Mononuclear cell (primary cell): ENCODE measurements at regions not wholly inside any gene's neighbourhood (a gene's known extent, or its start where the extent isn't known, plus 50 kb on each side); places are given as distances from the start of the nearest gene placed in this dataset.
A peak's percentile ranks its signal among the peaks of the same experiment; 100 is the strongest.

Experiments used
- H3K27me3 ChIP-seq: 2 replicates; pipeline ENCODE4 v1.6.0; 2011; ENCODE audit warnings: low read length, control low read depth; ENCODE audit not compliant: insufficient read depth
- H3K4me1 ChIP-seq: 2 replicates; pipeline ENCODE4 v1.5.1; 2011; ENCODE audit warnings: mild to moderate bottlenecking, low read length, control low read depth; ENCODE audit not compliant: insufficient read depth
- H3K4me3 ChIP-seq: 2 replicates; pipeline ENCODE4 v1.5.1; 2011; ENCODE audit warnings: mild to moderate bottlenecking, low read length, moderate library complexity
- H3K9me3 ChIP-seq: 2 replicates; pipeline ENCODE4 v1.5.1; 2011; ENCODE audit warnings: low read depth, mild to moderate bottlenecking, control low read depth, low read length

GRCh38 chr5:39896104-39896503 lies 471.3 kb upstream of the DAB2 start:
- Histone ChIP-seq H3K4me3 (no peak overlapping the region), H3K9me3 (no peaks in the 10 kb centered on the region), H3K27me3 (peaks cover 6% of the 10 kb centered on the region), H3K4me1 (no peaks in the 10 kb centered on the region)

GRCh38 chr5:39892708-39893107 lies 467.9 kb upstream of the DAB2 start:
- Histone ChIP-seq H3K27me3 (peaks cover 6% of the 10 kb centered on the region), H3K4me3 (no peak overlapping the region), H3K9me3 (no peaks in the 10 kb centered on the region), H3K4me1 (no peaks in the 10 kb centered on the region)

DNA sequence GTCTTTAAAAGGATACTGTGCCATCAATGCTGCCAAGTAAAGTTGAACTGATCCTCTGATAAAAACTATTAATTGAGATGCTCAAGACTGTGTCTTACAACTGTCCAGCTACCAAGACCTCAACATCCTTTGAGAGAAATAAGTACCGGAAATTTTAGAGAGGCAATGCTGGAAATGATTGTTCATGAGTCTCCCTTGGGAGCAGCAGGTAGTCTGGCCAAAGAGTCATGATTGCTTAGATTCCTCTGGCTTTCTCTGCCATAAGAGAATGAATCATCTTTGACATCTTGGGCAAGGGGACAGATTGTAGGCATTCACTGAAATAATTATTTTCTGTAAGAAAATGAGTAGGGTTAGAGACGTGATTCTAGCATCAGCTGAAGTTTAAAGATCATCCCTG lies 466.6 kb upstream of the DAB2 start:
- Histone ChIP-seq H3K27me3 (peaks cover 6% of the 10 kb centered on the region), H3K4me1 (no peaks in the 10 kb centered on the region), H3K9me3 (no peaks in the 10 kb centered on the region), H3K4me3 (no peak overlapping the region)

DNA sequence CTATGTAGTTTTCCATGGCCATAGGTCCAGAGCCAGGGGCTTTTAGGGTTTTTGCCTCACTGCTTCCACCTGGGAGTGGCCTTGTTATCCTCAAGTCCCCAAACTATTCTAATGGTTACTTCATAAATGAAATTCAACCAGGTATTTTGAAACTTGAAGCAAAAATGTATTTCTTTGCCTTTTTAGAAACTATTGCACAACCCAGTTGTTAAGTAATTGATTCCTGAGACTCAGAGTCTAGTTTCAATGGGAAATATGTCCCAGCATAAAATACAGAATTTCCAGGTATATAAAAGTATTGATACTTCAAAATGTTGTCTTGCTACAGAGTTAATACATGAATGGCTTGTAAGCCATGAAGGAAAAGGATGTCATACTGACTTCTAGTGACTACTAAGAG lies 456.2 kb upstream of the DAB2 start:
- H3K4me3 ChIP-seq: no peak overlapping the region

GRCh38 chr5:39877479-39877878 lies 452.7 kb upstream of the DAB2 start:
- Histone ChIP-seq H3K4me1 (no peaks in the 10 kb centered on the region), H3K27me3 (no peaks in the 10 kb centered on the region), H3K4me3 (no peak overlapping the region), H3K9me3 (no peaks in the 10 kb centered on the region)

More for the DNA sequence above, 456.2 kb upstream of the DAB2 start:
- no peaks in the 10 kb centered on the region for H3K27me3 ChIP-seq
- H3K4me1 ChIP-seq: no peaks in the 10 kb centered on the region
- H3K9me3 ChIP-seq: no peaks in the 10 kb centered on the region

DNA sequence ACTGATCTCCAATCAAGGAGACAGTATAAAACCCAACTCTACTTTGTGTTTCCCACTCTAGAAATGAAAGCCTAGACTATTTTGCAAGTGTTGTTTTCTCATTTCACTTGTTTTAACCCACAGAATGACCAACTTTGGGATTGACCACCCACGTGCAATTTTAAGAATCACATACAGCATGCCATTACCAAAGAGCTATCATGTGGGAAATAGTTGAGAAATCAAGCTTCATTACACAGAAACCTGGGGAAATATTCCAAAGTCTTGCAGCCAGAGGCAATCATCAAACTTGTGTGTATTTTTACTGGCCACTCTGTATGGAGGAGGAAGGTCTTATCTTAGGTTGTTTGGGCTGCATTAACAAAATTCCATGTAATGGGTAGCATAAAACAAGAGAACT lies 451.4 kb upstream of the DAB2 start:
- H3K9me3 ChIP-seq: no peaks in the 10 kb centered on the region
- H3K4me1 ChIP-seq: no peaks in the 10 kb centered on the region
- no peak overlapping the region for H3K4me3 ChIP-seq
- no peaks in the 10 kb centered on the region for H3K27me3 ChIP-seq

GRCh38 chr5:39870137-39870536 lies 445.4 kb upstream of the DAB2 start:
- Histone ChIP-seq H3K27me3 (no peaks in the 10 kb centered on the region), H3K4me3 (no peak overlapping the region), H3K9me3 (peaks cover 27% of the 10 kb centered on the region), H3K4me1 (no peaks in the 10 kb centered on the region)

- Histone ChIP-seq H3K4me1 (no peaks in the 10 kb centered on the region), H3K27me3 (no peaks in the 10 kb centered on the region), H3K9me3 (peaks cover 27% of the 10 kb centered on the region), H3K4me3 (no peak overlapping the region)
Measured at GRCh38 chr5:39869396-39869795, 444.6 kb upstream of the DAB2 start.

- Histone ChIP-seq H3K27me3 (no peaks in the 10 kb centered on the region), H3K4me3 (no peak overlapping the region), H3K4me1 (no peaks in the 10 kb centered on the region), H3K9me3 (peaks cover 27% of the 10 kb centered on the region)
Measured at GRCh38 chr5:39867923-39868322, 443.1 kb upstream of the DAB2 start.

DNA sequence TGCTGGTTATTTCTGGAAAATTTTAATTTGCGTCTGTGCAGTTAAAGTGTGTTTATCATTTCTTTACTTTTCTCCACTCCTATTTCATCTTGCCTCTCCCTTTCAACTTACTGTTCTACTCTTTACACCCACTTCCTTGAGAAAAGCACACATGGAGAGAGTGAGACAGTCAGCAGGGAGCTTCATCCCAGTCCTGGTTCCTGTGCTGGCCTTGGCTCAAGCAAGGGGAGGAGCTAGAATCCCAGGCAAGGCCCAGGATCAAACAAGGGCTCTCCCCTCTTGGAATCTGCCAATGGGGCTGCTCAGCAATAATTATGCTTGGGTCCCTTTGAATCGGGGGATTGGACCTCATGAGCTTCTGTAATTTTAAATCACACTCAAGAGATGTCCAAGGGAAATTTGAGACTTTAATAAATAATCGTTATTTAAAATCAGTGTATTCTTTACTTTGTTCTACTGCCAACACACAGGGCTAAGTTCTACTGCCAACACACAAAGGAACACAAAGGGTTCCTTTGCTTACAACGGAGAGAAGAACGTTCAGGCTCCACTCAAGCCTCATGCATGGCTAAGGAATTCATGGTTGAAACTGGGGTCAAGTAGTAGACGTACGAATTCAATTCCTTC lies 439.3 kb upstream of the DAB2 start:
- H3K9me3 ChIP-seq: peaks cover 7% of the 10 kb centered on the region
- H3K27me3 ChIP-seq: no peaks in the 10 kb centered on the region
- H3K4me1 ChIP-seq: no peaks in the 10 kb centered on the region
- H3K4me3 ChIP-seq: peak overlapping the region; percentile 2

DNA sequence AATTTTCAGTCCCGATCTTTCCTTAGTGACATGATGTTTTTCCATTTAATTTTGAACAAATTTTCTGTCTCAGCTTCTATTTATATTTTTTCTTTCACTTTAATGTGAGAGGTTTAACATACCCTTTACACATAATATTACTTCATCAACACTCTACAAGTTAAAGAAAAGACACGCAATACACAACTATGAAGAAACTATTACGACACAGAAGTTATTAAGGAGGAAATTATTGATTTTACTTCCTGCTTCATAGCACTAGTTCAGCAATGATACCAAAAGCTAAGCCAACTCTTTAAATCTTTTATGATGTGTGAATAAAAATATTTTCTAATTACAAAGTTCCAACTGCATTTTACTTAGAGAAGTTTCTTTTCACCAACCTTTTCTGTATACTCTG lies 432.3 kb upstream of the DAB2 start:
- Histone ChIP-seq H3K4me3 (no peak overlapping the region), H3K9me3 (no peaks in the 10 kb centered on the region), H3K4me1 (no peaks in the 10 kb centered on the region), H3K27me3 (no peaks in the 10 kb centered on the region)

DNA sequence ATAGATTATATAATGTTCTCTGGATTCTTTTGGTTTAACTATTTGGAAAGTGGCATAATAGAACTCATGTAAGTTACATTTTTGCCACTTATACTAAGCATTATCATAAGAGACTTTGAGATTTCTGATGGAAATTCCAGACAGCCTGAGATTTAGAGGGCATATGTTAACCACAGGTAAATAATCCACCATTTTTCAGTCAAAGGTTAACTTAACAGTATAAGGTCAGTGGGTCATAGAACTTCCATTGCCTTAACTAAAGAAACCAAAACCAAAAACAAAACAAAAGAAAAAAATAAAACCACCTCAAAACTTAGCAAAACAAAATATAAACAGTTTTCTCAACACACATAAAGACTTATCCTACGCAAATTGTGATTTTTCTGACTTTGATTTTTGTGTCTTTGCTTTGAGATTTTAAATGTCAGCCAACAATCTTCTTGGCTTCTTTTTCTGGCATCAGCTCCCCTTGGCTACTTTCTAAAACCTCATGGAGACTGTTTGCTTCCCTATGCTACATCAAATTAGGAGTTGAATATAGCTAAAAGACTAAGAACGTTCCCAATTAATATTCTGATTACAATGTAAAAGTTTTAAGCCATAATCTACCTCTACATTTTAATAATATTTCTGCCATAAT lies 430.1 kb upstream of the DAB2 start:
- no peaks in the 10 kb centered on the region for H3K9me3 ChIP-seq
- no peak overlapping the region for H3K4me3 ChIP-seq

DNA sequence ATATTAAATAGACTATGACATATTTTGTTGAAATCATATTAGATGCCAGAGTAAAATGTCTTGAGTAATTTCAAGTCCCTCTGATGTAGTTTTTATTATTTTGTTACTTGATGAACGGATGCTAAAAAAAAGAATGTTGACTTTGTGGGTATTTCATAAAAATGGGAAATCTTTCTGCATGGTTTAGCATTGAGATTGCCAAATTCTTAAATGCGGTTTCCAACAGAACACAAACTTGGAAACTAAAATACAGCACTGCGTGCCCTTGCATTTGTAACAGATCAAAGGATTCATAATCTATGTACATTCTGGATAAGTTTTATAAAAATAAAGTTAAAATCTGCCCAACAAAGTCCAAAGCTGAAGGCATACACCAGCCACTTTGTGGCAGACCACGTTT lies 425.5 kb upstream of the DAB2 start:
- Histone ChIP-seq H3K4me3 (no peak overlapping the region), H3K9me3 (no peaks in the 10 kb centered on the region), H3K4me1 (no peaks in the 10 kb centered on the region), H3K27me3 (no peaks in the 10 kb centered on the region)

More for the DNA sequence above, 430.1 kb upstream of the DAB2 start:
- Histone ChIP-seq H3K4me1 (no peaks in the 10 kb centered on the region), H3K27me3 (no peaks in the 10 kb centered on the region)

- H3K4me3 ChIP-seq: no peak overlapping the region
- no peaks in the 10 kb centered on the region for H3K4me1 ChIP-seq
- peaks cover 2% of the 10 kb centered on the region for H3K27me3 ChIP-seq
- no peaks in the 10 kb centered on the region for H3K9me3 ChIP-seq
Measured at GRCh38 chr5:39846144-39846543, 421.4 kb upstream of the DAB2 start.

DNA sequence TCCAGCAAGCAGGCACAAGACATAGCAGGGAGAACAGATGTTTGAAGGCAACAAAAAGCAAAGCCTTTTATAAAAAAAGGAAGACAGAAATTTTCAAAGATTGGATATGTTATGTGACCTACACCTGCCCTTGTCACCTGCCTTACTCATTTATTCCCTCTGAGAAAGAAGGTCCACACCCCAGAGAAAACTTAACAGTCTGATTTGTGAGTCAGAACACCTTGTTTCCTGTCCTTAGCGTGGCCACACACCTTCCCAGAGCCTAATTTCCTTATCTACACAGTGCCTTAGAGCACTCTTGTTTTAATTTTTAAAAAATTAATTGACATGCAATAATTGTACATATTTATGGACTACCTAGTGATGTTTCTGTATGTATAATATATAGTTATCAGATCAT lies 419.0 kb upstream of the DAB2 start:
- no peaks in the 10 kb centered on the region for H3K4me1 ChIP-seq
- H3K4me3 ChIP-seq: no peak overlapping the region
- H3K27me3 ChIP-seq: peaks cover 2% of the 10 kb centered on the region
- H3K9me3 ChIP-seq: peaks cover 12% of the 10 kb centered on the region

DNA sequence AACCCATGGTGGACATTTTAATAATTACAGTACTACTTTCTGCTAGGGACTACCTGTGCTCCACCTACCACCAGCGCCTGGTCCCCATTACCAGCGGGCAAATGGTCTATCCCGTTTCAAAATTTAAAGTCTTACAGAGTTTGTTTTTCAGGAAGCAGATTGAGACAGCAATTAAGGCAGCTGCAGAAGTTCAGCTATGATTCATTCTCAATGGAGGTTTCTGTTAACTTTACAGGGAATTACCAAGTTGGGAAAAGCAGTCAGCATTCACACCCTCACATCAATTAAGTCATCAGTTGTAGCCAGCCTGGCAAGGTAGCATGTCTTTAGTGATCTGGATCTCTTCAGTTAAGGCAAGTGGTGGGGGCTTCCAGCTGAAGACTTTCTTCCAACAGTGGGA lies 410.6 kb upstream of the DAB2 start:
- no peak overlapping the region for H3K4me3 ChIP-seq
- H3K27me3 ChIP-seq: no peaks in the 10 kb centered on the region
- peaks cover 12% of the 10 kb centered on the region for H3K9me3 ChIP-seq
- no peaks in the 10 kb centered on the region for H3K4me1 ChIP-seq
